SH-SY5Y (cell line): ENCODE measurements at regions not wholly inside any gene's neighbourhood (a gene's known extent, or its start where the extent isn't known, plus 50 kb on each side); places are given as distances from the start of the nearest gene placed in this dataset.

Experiments
- GATA2 ChIP-seq: IDR thresholded peaks from 2 replicates; pipeline ENCODE4 v1.6.1; 2011; ENCODE audit warnings: mild to moderate bottlenecking, low read depth, low read length
- GATA3 ChIP-seq: IDR thresholded peaks from 2 replicates; pipeline ENCODE4 v1.6.1; 2011; ENCODE audit warnings: low read depth, mild to moderate bottlenecking, low read length, moderate library complexity

DNA sequence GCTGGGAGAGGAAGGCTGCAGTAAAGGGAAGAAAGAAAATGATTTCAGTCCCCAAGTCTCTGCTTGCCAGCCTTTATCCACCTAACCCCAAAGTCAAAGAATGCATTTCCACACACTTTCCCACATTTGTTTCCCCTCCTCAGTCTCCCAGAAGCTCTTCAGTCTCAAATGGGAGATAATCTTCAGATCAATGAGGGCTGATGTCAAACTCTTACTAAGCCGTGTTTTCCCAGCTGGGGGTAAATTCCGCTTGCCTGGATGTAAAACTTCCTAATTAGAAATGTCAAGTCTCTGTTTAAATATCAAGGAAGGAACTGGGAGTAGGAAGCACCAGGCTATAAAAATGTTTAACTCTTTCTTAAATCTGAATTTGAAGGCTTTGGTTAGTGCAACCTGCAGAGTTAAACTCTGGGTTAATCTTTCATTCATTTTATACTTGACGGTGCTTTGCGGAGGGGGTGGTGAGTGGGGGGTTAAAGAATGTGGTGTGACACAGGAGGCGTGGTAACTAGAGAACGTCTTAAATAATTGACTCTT lies 601.4 kb upstream of the ACTRT1 start:
- TF ChIP-seq GATA2 (no peak), GATA3 (no peak)
